ENCODE measurements at regions not wholly inside any gene's neighbourhood (a gene's known extent, or its start where the extent isn't known, plus 50 kb on each side); places are given as distances from the start of the nearest gene placed in this dataset.
"Not testable (repeated sequence)": the region's sequence is repeated elsewhere in the genome, so short reads cannot be mapped to it uniquely, and the experiment has no call there.

DNA sequence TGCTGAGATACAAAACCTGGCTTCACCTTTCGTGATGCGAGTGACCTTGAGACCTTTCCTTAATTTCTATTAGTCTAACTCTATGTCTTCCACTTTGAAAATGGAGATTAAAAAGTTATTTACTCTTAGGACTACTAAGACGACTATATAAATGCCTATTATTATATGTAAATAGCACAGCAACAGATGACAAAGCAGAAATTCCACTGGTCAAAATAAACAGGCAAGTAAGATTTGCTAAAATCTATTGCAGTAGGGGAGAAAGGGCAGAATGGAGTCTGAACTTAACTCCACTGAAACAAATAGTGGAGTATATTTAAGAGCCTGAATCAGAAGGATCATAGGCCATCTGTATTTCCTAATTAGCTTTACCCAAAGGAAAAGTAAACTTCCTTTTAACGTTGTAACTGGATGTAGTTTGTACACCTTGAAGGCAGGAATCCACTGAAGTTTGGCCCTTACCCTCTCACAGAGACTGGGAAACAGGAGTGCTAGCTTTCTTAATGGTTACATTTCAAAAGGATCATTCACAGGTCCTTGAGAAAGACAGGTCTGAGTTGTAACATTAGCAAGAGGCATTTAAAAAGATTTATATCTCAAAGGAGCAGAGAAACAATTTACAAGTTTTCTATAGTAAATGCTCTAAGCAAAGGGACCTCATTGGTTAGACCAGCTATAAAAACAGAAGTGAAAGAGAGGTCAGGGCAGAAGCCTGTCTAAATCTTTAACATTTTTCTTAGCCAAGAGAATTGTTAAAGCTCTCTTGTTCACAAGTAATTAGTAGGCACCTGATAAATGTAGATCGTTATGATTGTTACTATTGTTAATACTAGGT is 332.5 kb downstream of the ZWINT start:
- H3K27me3 Mint-ChIP-seq (ENCODE audit: low read depth) = no peaks in the 10 kb centered on the region
- H3K4me3 Mint-ChIP-seq = no peak overlapping the region
- H3K4me1 Mint-ChIP-seq (ENCODE audit: low read depth) = no peaks in the 10 kb centered on the region
- no peaks in the 10 kb centered on the region for H3K36me3 Mint-ChIP-seq (ENCODE audit: low read depth)
- DNase-seq (no peak), ATAC-seq (no peak)
- H3K27ac Mint-ChIP-seq = no peak overlapping the region
- peaks cover 4% of the 10 kb centered on the region for H3K9me3 Mint-ChIP-seq (ENCODE audit: insufficient read depth)
- ChIA-PET POLR2A (no interaction called here), CTCF (no interaction called here)

DNA sequence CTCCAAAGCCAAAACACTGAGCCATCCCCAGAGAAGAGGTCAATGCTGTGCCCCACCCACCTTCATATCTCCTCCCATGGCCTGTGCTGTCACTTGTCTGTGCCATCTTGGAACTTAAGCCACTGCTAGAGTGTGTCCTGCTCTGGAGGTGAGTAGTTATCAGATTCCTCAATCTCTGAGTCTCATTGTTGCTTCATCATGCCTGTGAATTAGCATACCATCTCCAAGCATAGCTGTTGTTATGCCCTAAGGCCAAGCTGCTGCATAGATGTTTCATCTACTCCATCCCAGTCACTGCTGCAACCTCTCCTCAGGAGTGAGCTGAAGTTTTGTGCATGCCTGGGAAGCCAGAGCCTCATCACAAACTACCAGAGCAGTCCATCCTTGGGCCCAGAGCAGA is 349.0 kb downstream of the ZWINT start:
- no peaks in the 10 kb centered on the region for H3K27me3 Mint-ChIP-seq (ENCODE audit: low read depth)
- no peaks in the 10 kb centered on the region for H3K4me1 Mint-ChIP-seq (ENCODE audit: low read depth)
- DNase-seq (no peak), ATAC-seq (no peak)
- ChIA-PET POLR2A (no interaction called here), CTCF (no interaction called here)
- peaks cover 14% of the 10 kb centered on the region for H3K9me3 Mint-ChIP-seq (ENCODE audit: insufficient read depth)
- no peak overlapping the region for H3K4me3 Mint-ChIP-seq
- no peak overlapping the region for H3K27ac Mint-ChIP-seq
- H3K36me3 Mint-ChIP-seq (ENCODE audit: low read depth) = no peaks in the 10 kb centered on the region

DNA sequence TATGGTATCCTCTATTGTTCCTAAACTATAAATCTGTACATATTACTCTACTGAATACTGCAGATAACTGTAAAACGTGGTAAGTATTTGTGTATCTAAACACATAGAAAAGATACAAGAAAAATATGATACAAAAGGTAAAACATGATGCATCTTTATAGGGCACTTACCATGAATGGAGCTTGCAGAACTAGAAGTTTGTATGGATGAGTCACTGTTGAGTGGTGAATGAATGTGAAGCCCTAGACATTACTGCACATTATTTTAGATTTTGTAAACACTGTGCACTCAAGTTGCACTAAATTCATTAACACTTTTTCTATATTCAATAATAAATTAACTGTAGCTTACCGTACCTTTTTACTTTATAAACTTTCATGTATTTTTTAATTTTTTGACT is 357.5 kb downstream of the ZWINT start:
- H3K27me3 Mint-ChIP-seq (ENCODE audit: low read depth) = no peaks in the 10 kb centered on the region
- no peaks in the 10 kb centered on the region for H3K4me1 Mint-ChIP-seq (ENCODE audit: low read depth)
- H3K36me3 Mint-ChIP-seq (ENCODE audit: low read depth) = no peaks in the 10 kb centered on the region
- H3K9me3 Mint-ChIP-seq (ENCODE audit: insufficient read depth) = peaks cover 7% of the 10 kb centered on the region
- POLR2A ChIA-PET = no interaction called here
- CTCF ChIA-PET = no interaction called here
- DNase-seq (no peak), ATAC-seq (no peak)
- no peak overlapping the region for H3K27ac Mint-ChIP-seq
- H3K4me3 Mint-ChIP-seq = no peak overlapping the region

DNA sequence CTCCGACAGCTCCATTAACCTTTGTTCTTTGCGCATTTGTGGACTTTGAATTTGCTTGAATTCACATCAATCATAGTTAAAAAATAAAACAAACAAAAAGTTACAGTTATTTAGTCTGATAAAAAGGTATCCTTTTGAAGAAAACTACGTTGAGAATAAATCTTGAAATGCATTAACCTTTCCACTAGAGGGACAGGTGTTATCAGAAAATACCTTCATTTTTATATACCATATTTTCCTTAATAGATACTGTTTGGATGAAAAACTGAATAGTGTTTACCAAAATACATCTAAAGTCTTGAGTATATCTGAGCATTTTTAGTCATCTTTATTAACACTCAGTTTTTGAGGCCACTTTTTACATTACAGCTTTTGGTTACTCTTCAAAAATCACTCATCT is 371.9 kb downstream of the ZWINT start:
- no peak overlapping the region for H3K4me3 Mint-ChIP-seq
- CTCF ChIA-PET = no interaction called here
- no peaks in the 10 kb centered on the region for H3K36me3 Mint-ChIP-seq (ENCODE audit: low read depth)
- no peaks in the 10 kb centered on the region for H3K9me3 Mint-ChIP-seq (ENCODE audit: insufficient read depth)
- H3K27ac Mint-ChIP-seq = no peak overlapping the region
- POLR2A ChIA-PET = no interaction called here
- DNase-seq (no peak), ATAC-seq (no peak)
- no peaks in the 10 kb centered on the region for H3K27me3 Mint-ChIP-seq (ENCODE audit: low read depth)
- H3K4me1 Mint-ChIP-seq (ENCODE audit: low read depth) = no peaks in the 10 kb centered on the region

DNA sequence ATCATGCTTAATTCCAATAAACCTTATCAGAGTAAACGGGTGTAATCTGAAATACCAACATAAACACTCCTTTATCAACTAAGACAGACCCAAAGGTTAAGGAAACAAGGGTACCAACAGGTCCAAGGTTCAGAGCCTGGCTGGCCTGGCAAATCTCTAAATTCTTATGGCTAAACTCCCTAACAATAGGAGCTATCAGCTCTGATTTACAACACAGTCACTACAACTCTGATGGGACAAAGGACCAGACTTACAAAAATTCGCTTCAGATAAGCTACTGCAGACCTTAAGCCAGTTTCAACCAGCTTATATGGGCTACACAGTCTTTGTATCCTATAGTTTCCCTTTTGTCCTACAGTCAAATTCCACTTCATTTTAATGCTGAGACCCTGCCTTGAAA is 381.9 kb downstream of the ZWINT start:
- POLR2A ChIA-PET = no interaction called here
- Mint-ChIP-seq H3K36me3 (ENCODE audit: low read depth) (no peaks in the 10 kb centered on the region), H3K27me3 (ENCODE audit: low read depth) (no peaks in the 10 kb centered on the region), H3K4me3 (no peak overlapping the region), H3K27ac (no peak overlapping the region), H3K9me3 (ENCODE audit: insufficient read depth) (no peaks in the 10 kb centered on the region), H3K4me1 (ENCODE audit: low read depth) (no peaks in the 10 kb centered on the region)
- CTCF ChIA-PET = no interaction called here
- DNase-seq (no peak), ATAC-seq (no peak)

DNA sequence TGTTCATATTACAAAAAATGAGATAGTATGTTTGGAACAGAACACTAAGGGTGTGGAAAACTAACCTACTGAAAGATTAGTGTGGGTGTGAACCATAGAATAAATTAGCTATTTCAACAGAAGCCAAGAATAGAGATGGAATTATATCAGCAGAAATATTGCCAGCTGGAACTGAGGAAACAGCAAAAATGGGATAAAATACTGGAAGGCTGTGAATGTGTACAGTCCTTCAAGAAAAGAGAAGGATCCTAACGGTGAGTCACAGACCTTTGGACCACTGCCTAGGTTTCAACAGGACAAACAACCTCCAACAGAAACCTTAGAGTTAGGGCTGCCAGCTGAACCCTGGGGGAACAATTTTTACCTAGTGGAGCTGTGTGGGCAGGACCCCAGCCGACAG is 395.0 kb downstream of the ZWINT start:
- H3K36me3 Mint-ChIP-seq (ENCODE audit: low read depth) = no peaks in the 10 kb centered on the region
- ATAC-seq (no peak), DNase-seq (no peak)
- CTCF ChIA-PET = no interaction called here
- no peaks in the 10 kb centered on the region for H3K27me3 Mint-ChIP-seq (ENCODE audit: low read depth)
- peaks cover 5% of the 10 kb centered on the region for H3K9me3 Mint-ChIP-seq (ENCODE audit: insufficient read depth)
- no peaks in the 10 kb centered on the region for H3K4me1 Mint-ChIP-seq (ENCODE audit: low read depth)
- POLR2A ChIA-PET = no interaction called here
- H3K27ac Mint-ChIP-seq = no peak overlapping the region
- no peak overlapping the region for H3K4me3 Mint-ChIP-seq

DNA sequence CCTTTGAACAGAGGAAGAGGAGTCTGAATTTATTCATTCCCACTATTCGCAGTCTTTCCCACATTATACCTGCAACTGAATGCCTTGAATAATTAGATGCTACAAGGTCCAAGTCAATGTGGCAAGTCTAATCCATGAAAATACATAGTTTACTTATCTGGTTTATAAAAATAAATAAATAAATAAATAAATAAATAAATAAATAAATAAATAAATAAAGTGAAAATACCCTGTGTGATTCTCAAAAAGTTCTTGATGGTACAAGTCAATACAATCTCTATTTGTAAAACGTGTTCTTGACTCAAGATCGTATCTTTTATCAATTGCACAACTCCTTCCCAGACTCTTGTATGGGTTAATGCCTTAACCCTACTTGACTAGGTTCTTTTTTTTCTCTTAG is 417.7 kb downstream of the ZWINT start:
- ChIA-PET POLR2A (no interaction called here), CTCF (no interaction called here)
- DNase-seq (no peak), ATAC-seq (no peak)
- Mint-ChIP-seq H3K9me3 (ENCODE audit: insufficient read depth) (no peaks in the 10 kb centered on the region), H3K4me1 (ENCODE audit: low read depth) (no peaks in the 10 kb centered on the region), H3K4me3 (no peak overlapping the region), H3K27me3 (ENCODE audit: low read depth) (no peaks in the 10 kb centered on the region), H3K27ac (no peak overlapping the region), H3K36me3 (ENCODE audit: low read depth) (no peaks in the 10 kb centered on the region)

DNA sequence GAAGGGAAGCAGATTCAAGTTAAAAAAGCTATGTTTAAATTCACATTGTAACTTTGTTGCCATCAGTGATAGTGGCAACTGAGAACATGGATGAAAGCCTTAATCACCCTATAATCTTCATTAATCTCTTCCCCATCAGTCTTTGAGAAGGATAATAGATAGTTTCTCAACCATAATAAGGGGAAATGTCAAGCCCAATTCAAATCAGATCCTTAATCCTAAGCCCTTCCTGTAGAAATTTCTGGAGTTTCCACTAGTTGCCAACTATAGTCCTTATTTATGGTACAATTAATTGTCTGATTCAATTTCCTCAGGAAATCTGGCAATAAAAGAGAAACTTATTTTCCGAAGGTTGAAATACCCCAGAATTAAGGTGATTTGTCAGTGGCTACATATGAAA is 431.8 kb downstream of the ZWINT start:
- no peaks in the 10 kb centered on the region for H3K4me1 Mint-ChIP-seq (ENCODE audit: low read depth)
- no peak overlapping the region for H3K4me3 Mint-ChIP-seq
- POLR2A ChIA-PET = no interaction called here
- H3K36me3 Mint-ChIP-seq (ENCODE audit: low read depth) = no peaks in the 10 kb centered on the region
- ATAC-seq (no peak), DNase-seq (no peak)
- peaks cover 2% of the 10 kb centered on the region for H3K9me3 Mint-ChIP-seq (ENCODE audit: insufficient read depth)
- H3K27ac Mint-ChIP-seq = no peak overlapping the region
- no peaks in the 10 kb centered on the region for H3K27me3 Mint-ChIP-seq (ENCODE audit: low read depth)
- CTCF ChIA-PET = no interaction called here

DNA sequence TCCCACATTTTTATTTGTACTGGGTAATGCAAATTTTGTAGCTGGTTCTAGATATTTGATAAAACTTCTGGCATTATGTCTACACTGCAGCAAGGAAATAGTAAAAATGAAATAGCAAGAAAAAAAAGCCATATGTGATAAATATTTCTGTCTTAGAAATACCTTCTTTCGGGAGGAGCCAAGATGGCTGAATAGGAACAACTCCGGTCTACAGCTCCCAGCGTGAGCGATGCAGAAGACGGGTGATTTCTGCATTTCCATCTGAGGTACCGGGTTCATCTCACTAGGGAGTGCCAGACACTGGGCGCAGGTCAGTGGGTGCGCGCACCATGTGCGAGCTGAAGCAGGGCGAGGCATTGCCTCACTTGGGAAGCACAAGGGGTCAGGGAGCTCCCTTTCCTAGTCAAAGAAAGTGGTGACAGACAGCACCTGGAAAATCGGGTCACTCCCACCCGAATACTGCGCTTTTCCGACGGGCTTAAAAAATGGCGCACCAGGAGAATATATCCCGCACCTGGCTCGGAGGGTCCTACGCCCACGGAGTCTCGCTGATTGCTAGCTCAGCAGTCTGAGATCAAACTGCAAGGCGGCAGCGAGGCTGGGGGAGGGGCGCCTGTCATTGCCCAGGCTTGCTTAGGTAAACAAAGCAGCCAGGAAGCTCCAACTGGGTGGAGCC is 461.4 kb downstream of the ZWINT start:
- H3K27ac Mint-ChIP-seq; H3K4me3 Mint-ChIP-seq; H3K27me3 Mint-ChIP-seq (ENCODE audit: low read depth); ATAC-seq; H3K36me3 Mint-ChIP-seq (ENCODE audit: low read depth); POLR2A ChIA-PET; DNase-seq; CTCF ChIA-PET; H3K4me1 Mint-ChIP-seq (ENCODE audit: low read depth); H3K9me3 Mint-ChIP-seq (ENCODE audit: insufficient read depth): not testable (repeated sequence)

DNA sequence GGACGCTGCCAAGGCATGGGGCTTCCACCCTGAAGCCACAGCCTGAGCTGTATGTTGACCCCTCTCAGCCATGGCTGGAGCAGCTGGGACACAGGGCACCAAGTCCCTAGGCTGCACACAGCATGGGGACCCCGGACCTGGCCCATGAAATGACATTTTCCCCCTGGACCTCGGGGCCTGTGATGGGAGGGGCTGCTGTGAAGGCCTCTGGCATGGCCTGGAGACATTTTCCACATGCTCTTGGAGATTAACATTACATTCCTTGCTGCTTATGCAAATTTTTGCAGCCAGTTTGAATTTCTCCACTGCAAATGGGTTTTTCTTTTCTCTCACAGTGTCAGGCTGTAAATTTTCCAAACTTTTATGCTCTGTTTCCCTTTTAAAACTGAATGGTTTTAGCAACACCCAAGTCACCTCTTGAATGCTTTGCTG is 463.6 kb downstream of the ZWINT start:
- POLR2A ChIA-PET = no interaction called here
- Mint-ChIP-seq H3K36me3 (ENCODE audit: low read depth) (no peaks in the 10 kb centered on the region), H3K9me3 (ENCODE audit: insufficient read depth) (peaks cover 11% of the 10 kb centered on the region), H3K4me1 (ENCODE audit: low read depth) (no peaks in the 10 kb centered on the region), H3K27me3 (ENCODE audit: low read depth) (no peaks in the 10 kb centered on the region), H3K4me3 (no peak overlapping the region), H3K27ac (no peak overlapping the region)
- CTCF ChIA-PET = no interaction called here
- DNase-seq (no peak), ATAC-seq (no peak)

DNA sequence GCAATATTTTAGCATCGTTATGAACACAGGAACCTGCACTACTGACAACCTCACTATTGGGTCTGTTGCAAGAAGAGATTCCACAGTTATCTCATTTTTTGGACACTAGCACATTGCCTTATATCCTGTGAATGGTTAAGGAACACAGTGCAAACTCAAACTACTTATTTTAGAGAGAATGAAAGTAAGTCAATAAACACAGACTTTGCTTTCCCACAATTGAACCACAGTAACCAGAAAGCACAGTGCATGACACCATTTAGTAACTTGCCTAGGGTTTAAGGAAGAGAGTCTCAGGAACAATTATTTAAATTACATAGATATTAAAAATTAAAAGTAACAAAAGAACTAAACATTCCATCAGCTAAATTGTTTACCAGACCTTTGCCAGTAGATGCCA is 468.8 kb downstream of the ZWINT start:
- H3K4me1 Mint-ChIP-seq (ENCODE audit: low read depth) = no peaks in the 10 kb centered on the region
- H3K9me3 Mint-ChIP-seq (ENCODE audit: insufficient read depth) = peaks cover 6% of the 10 kb centered on the region
- no peak overlapping the region for H3K4me3 Mint-ChIP-seq
- H3K36me3 Mint-ChIP-seq (ENCODE audit: low read depth) = no peaks in the 10 kb centered on the region
- CTCF ChIA-PET = no interaction called here
- no peak overlapping the region for H3K27ac Mint-ChIP-seq
- H3K27me3 Mint-ChIP-seq (ENCODE audit: low read depth) = no peaks in the 10 kb centered on the region
- no peak for ATAC-seq
- POLR2A ChIA-PET = no interaction called here
- no peak for DNase-seq

DNA sequence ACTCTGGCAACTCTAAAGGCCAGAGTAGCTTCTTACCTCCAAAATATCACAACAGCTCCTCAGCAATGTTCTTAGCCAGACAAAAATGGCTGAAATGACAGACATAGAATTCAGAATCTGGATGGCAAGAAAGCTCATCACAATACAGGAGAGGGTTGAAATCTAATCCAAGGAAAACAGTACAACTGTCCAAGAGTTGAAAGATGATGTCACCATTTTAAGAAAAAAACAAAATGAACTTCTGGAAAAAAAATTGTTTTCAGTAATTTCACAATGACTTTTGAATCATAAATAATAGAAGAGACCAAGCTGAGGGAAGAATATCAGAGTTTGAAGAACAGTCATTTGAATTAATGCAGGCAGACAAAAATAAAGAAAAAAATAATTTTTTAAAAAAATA is 479.5 kb downstream of the ZWINT start:
- DNase-seq (no peak), ATAC-seq (no peak)
- Mint-ChIP-seq H3K4me3 (no peak overlapping the region), H3K36me3 (ENCODE audit: low read depth) (no peaks in the 10 kb centered on the region), H3K4me1 (ENCODE audit: low read depth) (no peaks in the 10 kb centered on the region), H3K27me3 (ENCODE audit: low read depth) (no peaks in the 10 kb centered on the region), H3K27ac (no peak overlapping the region), H3K9me3 (ENCODE audit: insufficient read depth) (peaks cover 19% of the 10 kb centered on the region)
- CTCF ChIA-PET = no interaction called here
- POLR2A ChIA-PET = interaction anchor here (0.6 kb wide), 1 partner anchor 268 kb away, joined by 4 read pairs; no protein-coding TSS in a partner anchor

DNA sequence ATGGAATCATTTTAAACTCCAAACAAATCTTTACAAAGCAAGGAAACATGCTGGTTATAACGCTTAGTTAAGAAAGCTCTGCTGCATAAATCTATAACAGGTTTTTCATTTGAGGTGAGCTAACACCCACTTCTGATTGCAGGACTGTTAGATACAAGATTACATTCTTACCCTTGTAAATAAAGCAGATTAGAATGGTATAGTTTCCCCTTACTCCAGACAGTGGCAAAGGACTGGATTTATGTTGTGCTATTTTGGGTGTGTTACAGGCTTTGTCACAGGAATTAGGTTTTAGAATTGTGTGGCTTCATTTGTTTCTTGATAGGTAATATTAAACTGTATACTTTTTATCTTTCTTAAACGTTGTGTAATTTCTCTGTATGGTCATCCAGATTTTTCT is 487.6 kb downstream of the ZWINT start:
- Mint-ChIP-seq H3K9me3 (ENCODE audit: insufficient read depth) (peaks cover 3% of the 10 kb centered on the region), H3K27ac (no peak overlapping the region), H3K4me1 (ENCODE audit: low read depth) (no peaks in the 10 kb centered on the region), H3K27me3 (ENCODE audit: low read depth) (no peaks in the 10 kb centered on the region), H3K4me3 (no peak overlapping the region), H3K36me3 (ENCODE audit: low read depth) (no peaks in the 10 kb centered on the region)
- ChIA-PET POLR2A (no interaction called here), CTCF (no interaction called here)
- no peak for DNase-seq
- no peak for ATAC-seq

Measured in activated CD8-positive, alpha-beta T cell treated with anti-CD3 and anti-CD28 coated beads, Interleukin-2, amount 10 ng/mL, durations not matched to agents 7 days and 5 days (primary cell).